ENCODE measurements at regions not wholly inside any gene's neighbourhood (a gene's known extent, or its start where the extent isn't known, plus 50 kb on each side); places are given as distances from the start of the nearest gene placed in this dataset.
"Not testable (repeated sequence)": the region's sequence is repeated elsewhere in the genome, so short reads cannot be mapped to it uniquely, and the experiment has no call there.

GRCh38 chr5:158264264-158264663 lies 405.3 kb upstream of the CLINT1 start:
- DNase-seq (ENCODE audit: low read depth): no peak

GRCh38 chr5:158261674-158262367 lies 402.9 kb upstream of the CLINT1 start:
- no peak for DNase-seq (ENCODE audit: low read depth)

- no peak for DNase-seq (ENCODE audit: low read depth)
Observed at GRCh38 chr5:158256096-158256495, 397.2 kb upstream of the CLINT1 start.

- DNase-seq (ENCODE audit: low read depth): no peak
Observed at GRCh38 chr5:158255609-158256008, 396.7 kb upstream of the CLINT1 start.

GRCh38 chr5:158246661-158247060 lies 387.7 kb upstream of the CLINT1 start:
- DNase-seq (ENCODE audit: low read depth): no peak

GRCh38 chr5:158245513-158245912 lies 386.6 kb upstream of the CLINT1 start:
- DNase-seq (ENCODE audit: low read depth): no peak

- DNase-seq (ENCODE audit: low read depth): no peak
Observed at GRCh38 chr5:158244882-158245281, 385.9 kb upstream of the CLINT1 start.

- DNase-seq (ENCODE audit: low read depth): no peak
Observed at GRCh38 chr5:158236511-158237335, 377.8 kb upstream of the CLINT1 start.

- DNase-seq (ENCODE audit: low read depth): no peak
Observed at GRCh38 chr5:158235159-158235547, 376.2 kb upstream of the CLINT1 start.

GRCh38 chr5:158234323-158235158 lies 375.6 kb upstream of the CLINT1 start:
- DNase-seq (ENCODE audit: low read depth): no peak

- DNase-seq (ENCODE audit: low read depth): no peak
Observed at GRCh38 chr5:158233735-158234322, 374.9 kb upstream of the CLINT1 start.

- DNase-seq (ENCODE audit: low read depth): not testable (repeated sequence)
Observed at GRCh38 chr5:158227314-158227713, 368.4 kb upstream of the CLINT1 start.

- no peak for DNase-seq (ENCODE audit: low read depth)
Observed at GRCh38 chr5:158226496-158226895, 367.6 kb upstream of the CLINT1 start.

GRCh38 chr5:158224253-158224652 lies 365.3 kb upstream of the CLINT1 start:
- no peak for DNase-seq (ENCODE audit: low read depth)

- DNase-seq (ENCODE audit: low read depth): no peak
Observed at GRCh38 chr5:158223054-158223600, 364.2 kb upstream of the CLINT1 start.

GRCh38 chr5:158212917-158213316 lies 354.0 kb upstream of the CLINT1 start:
- DNase-seq (ENCODE audit: low read depth): no peak

GRCh38 chr5:158212237-158212636 lies 353.3 kb upstream of the CLINT1 start:
- no peak for DNase-seq (ENCODE audit: low read depth)

- no peak for DNase-seq (ENCODE audit: low read depth)
Observed at GRCh38 chr5:158209219-158209908, 350.4 kb upstream of the CLINT1 start.

- DNase-seq (ENCODE audit: low read depth): no peak
Observed at GRCh38 chr5:158207733-158208132, 348.8 kb upstream of the CLINT1 start.

GRCh38 chr5:158205992-158206391 lies 347.0 kb upstream of the CLINT1 start:
- DNase-seq (ENCODE audit: low read depth): no peak

- DNase-seq (ENCODE audit: low read depth): no peak
Observed at GRCh38 chr5:158203261-158203660, 344.3 kb upstream of the CLINT1 start.
